ENCODE measurements at regions not wholly inside any gene's neighbourhood (a gene's known extent, or its start where the extent isn't known, plus 50 kb on each side); places are given as distances from the start of the nearest gene placed in this dataset.
"Not testable (repeated sequence)": the region's sequence is repeated elsewhere in the genome, so short reads cannot be mapped to it uniquely, and the experiment has no call there.

DNA sequence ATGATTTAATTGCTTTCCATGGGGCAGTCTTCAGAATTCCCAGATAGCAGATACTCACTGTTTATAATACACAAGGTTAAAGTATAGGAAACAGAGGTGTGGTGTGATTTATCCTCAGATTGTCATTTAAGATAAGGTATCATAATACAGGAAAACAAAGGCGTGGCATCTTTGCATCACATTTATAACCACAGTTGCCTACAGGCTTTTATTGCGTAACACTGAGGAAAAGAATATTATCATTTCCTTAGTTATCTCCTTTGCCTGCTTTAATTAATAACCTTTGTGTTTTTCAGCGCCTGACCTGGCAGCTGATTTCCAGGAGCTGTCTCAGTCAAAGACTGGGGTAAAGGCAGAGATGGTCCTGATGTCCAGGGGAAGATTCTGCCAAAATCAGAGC lies 68.8 kb downstream of the SSX7 start:
- no peak for DNase-seq (ENCODE audit: low read depth in 2 of 3, low spot score in 1 of 3)

DNA sequence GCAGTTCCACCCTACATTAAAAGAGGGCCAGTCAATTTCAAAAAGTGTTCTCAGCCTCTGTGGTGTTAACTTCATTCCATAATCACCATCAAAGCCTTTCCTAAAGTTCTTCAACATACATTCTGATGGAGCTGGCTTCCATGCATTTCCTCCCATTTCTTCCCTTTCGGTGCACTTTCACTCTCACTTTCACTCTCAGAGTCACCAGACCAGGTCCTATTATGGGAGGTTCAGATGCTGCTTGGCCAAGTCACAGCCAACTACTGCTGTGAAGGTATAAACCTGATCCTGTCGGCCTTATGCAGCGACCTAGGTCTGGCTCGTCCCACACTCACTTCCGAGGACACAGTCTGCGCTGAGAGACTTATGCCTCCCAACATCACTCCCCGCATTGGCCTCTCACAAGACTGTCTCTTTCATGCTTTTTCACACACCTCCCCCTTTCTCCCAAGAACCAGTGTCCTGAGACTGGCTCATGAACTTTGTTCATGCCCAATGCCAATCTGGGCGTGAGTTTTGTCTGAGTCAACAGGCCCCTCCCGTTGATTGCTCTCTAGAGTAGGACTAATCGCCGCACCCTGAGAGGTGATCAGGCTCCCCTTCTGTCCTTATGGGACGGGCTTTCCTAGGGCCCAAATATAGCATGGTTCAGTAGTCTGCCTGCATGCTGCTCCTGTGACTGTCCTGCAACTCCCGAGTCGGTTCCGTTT lies 60.8 kb upstream of the XAGE1B start:
- DNase-seq (ENCODE audit: low read depth in 2 of 3, low spot score in 1 of 3) = no peak

GRCh38 chrX:52576946-52577345 lies 60.1 kb upstream of the XAGE1B start:
- no peak for DNase-seq (ENCODE audit: low read depth in 2 of 3, low spot score in 1 of 3)

DNA sequence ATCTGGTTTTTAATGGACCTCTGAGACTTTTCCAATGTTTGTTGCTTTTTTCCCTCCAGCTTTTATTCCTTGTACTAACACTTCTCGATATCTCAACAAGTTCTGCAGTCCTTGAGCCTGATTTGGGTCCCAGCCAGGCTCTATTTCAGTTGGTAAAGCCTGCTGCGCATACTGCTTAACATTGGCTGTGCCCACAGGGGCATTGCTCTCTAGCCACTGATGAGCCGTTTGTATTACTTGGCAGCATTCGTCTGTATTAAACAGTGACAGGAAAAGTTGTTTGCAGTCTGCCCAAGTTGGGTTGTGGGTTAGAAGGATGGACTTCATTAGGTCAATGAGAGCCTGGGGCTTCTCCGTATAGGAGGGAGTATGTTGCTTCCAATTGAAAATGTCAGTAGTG lies 59.6 kb upstream of the XAGE1B start:
- DNase-seq (ENCODE audit: low read depth in 2 of 3, low spot score in 1 of 3) = no peak

GRCh38 chrX:52574416-52575275 lies 57.8 kb upstream of the XAGE1B start:
- DNase-seq (ENCODE audit: low read depth in 2 of 3, low spot score in 1 of 3) = peak in 1 of 3 donors; percentile 35

- not testable (repeated sequence) for DNase-seq (ENCODE audit: low read depth in 2 of 3, low spot score in 1 of 3)
Measured at GRCh38 chrX:52568146-52568545, 51.3 kb upstream of the XAGE1B start.
